HK-2 (cell line): ENCODE measurements at regions not wholly inside any gene's neighbourhood (a gene's known extent, or its start where the extent isn't known, plus 50 kb on each side); places are given as distances from the start of the nearest gene placed in this dataset.
"Not testable (repeated sequence)": the region's sequence is repeated elsewhere in the genome, so short reads cannot be mapped to it uniquely, and the experiment has no call there.

Experiments
- DNase-seq: peaks from one replicate; pipeline ENCODE4 v3.0.0-alpha.2; 2018; ENCODE audit not compliant: unreplicated experiment

DNA sequence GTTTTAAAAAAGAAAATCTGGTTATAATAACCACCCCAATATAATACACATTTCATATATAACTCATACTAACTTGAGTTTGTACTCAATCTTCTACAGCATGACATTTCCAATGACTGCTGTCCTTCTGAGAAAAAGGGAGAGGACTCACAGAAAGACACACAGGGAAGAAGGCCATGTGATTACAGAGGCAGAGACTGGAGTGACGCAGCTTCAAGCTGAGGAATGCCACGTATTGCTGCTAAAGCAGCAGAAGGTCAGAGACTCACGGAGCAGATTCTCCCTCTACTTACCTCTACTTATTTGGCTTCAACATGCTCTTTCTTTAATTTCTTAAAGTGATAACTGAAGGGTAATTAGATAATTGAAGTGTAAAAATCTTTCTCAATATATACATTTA is 753.5 kb upstream of the PKDCC start:
- no peak for DNase-seq

DNA sequence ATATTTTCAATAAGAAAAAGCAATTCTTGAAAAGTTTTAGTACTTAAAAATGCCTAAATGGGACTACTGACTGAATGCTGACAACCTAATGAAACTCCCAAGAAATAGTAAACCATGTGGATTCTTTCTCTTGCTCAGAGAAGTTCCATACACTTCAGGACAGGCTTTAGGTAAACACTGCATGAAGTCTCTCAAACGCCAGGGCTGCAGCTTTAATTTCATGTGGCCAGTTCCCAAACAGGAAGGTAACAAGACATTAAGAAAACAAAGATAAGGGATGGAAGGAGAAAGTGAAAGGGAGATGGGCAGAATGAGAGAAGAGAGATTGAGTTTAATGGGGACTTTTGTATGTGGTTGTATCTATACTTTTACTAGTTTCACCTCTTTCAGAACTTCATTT is 734.7 kb upstream of the PKDCC start:
- no peak for DNase-seq

DNA sequence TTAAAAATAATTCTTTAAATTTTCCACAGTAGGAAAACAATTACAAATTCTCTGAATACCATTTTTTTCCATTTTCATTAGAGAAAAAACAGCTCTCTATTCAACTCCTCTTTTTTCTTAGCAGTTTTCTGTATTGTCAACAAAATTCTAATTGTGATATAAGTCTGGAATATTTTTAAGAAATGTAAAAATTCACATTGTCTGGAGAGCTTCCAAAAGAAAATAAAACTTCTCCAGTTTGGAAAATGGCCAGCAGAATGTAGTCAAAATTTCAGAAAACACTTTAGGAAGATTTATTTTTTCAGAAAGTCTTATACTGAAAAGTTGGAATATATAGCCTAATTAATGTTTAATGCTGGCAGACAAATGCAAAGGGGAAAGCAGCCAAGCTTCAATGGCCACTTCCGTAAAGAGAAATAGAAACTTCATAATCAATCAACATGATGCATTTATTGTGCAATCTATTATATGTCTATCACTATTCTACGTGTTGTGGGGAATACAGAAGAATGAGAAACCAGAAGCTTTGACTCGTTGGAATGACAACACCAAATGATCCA is 733.2 kb upstream of the PKDCC start:
- no peak for DNase-seq

DNA sequence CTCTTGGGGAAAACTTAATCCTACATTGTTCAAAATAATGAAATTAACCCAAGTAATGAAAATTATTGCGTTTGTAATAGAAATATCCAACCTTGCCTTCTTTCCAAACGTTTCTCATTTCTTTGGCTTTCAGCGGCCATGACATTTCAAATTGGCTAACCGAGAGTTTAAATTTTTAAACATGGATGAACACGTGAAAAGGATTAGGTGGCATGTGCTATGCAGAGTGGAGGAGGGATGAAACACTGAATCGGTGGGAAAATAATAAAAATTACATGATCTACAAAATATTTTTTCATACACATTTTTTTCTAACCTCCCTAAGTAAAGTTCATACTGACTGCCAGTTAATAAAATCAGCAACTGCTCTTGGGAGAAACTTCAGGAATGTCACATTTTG is 728.4 kb upstream of the PKDCC start:
- no peak for DNase-seq

DNA sequence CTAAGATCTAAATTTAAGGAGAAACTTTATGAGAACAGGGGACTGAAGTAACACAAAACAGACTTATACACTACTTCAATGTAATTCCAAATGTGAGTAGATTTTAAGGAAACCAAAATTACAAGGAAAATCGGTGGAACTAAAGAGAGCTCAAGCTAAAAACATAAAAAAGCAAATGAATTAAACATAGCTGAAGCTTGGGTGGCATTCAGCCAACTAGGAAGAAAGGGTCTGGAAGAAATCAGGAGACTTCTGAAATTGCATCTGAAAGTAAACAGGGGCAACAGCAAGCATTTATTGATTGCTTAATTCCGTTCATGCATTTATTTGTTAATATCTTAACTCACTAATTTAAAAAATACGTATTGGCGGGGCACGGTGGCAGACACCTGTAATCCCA is 727.3 kb upstream of the PKDCC start:
- no peak for DNase-seq

DNA sequence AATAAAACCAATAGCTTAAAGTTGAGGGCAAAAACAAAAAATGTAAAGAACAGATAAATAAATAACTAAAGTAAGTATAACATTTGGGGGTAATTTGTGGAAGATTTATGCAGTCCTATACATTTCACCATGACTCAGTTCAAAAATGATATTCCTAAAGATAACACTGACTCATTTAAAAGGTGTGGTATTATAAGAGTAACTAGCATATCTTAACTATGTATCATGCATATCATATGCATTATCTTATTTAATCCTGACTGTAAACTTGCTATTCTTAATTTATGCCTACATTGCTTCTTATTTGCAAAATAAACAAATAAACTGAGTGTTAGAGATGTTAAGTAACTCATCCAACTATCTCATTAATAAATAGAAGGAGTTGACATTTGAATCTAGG is 726.5 kb upstream of the PKDCC start:
- no peak for DNase-seq

DNA sequence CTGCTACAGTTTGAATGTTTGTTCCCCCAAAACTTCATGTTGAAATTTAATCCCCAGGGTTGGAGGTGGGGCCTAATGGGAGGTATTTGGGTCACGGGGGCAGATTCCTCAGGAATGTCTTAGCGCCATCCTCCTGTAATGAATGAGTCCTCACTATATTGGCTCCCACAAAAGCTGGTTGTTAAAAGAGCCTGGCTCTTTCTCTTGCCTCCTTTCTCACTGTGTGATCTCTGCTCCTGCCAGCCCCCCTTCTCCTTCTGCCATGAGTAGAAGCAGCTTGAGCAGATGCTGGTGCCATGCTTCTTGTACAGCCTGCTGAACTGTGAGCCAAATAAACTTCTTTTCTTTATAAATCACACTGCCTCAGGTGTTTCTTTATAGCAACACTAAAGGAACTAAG is 721.0 kb upstream of the PKDCC start:
- no peak for DNase-seq

DNA sequence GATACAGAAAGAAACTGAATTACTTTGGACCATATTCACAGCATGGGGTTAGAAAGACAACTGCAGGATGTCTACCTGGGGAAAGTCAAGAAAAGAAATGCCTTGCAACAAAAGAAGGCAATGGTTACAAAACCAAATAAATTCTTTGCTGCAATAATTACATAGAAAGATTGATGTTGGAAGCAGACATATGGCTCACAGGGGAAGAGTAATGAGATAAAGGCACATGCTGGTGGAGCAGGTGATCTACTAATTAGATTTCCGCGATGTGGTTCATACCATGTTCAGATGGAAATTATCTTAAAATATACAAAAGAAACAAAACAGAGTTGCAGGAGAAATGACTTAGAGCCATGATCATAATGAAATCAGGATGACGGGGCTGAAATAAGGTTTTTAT is 718.8 kb upstream of the PKDCC start:
- DNase-seq: no peak

DNA sequence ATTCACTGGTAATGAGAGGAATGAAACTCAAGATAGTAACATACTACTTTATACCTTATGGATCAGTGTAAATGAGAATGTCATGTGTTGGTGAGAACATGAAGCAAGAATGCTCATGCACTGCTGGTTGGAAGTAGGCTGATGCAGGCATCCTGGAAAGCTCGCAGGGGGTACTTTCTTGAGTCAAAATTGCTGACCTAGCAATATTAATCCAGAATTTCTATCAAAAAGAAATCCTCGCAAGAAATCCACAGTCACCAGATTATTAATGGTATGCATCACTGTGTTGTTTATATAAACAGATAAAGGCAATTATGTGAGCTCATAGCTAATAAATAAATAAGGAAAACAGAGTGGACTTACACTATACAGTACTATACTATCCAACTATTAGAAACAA is 713.7 kb upstream of the PKDCC start:
- no peak for DNase-seq

DNA sequence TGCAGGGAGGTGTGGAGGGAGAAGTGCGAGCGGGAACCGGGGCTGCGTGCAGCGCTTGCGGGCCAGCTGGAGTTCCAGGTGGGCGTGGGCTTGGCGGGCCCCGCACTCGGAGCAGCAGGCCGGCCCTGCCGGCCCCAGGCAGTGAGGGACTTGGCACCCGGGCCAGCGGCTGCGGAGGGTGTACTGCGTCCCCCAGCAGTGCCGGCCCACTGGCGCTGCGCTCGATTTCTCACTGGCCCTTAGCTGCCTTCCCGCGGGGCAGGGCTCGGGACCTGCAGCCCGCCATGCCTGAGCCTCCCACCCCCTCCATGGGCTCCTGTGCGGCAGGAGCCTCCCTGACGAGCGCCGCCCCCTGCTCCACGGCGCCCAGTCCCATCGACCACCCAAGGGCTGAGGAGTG is 712.2 kb upstream of the PKDCC start:
- not testable (repeated sequence) for DNase-seq

DNA sequence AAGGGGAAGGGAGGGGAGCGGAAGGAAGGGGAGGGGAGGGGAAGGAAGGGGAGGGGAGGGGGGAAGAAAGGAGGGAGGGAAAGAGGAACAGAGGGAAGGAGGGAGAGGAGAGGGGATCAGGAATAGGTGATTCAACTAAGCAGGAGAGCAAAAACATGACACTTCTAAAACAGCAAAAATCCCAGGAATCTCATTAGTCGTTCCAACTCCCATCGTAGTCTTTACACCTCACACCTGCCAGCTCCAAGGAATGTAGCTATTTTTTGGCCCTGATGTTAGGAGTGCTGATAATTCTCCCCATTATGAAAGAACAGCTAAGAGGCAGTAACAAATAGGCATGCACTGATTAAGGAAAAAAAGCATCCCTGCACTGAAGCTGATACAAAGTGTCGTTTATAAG is 709.9 kb upstream of the PKDCC start:
- DNase-seq: no peak

DNA sequence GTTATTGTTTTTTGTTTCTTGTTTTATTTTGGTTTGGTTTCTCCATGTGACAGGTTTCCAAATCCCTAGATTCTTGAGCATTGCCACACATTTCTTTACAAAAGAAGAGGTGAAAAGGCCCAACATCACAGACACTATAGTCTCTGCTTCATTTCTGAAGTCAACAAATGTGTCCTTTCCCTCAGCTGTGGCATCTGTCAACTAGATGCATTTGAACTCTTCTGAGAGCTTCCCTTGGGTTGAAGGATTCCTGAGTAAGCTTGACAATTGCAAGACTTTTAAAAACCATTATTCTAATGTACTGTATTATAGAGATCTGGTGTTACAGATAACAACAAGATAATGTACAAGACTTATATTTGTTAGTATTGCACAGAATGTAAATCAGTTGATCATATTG is 703.3 kb upstream of the PKDCC start:
- DNase-seq: no peak

DNA sequence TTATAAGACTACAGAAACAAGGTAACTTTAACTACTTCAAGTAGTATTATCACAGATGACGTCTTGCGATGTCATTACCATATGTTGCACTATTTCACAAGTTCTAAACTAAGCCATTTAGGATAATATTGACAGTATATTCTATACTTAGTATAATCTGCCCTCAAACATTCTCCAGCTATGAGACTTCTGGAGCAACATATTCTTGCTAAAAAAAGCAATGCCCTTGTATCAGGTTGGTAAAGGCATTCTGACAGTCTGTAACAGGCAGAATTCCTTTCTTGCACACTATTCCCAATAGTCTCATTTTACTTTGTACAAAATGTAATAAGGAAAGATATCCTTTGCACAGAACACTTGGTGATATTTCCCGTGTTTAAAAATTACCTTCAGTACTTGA is 694.8 kb upstream of the PKDCC start:
- no peak for DNase-seq

DNA sequence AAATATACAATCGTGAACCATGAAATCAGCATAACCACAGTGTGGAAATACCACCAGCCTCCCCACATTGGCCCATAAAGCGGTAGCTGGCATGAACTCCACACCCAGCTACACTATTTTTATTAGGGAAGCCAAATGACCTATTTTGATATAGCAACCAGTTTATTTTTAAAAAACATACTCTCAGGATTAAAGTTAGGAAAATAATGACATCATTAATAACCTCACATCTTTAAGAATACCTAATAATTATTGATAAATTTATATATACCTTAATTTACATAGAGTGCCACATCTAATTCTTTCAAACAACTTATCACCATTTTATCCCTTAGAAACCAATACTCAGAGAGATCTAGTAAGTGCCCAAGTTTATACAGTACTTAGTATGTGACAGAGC is 692.0 kb upstream of the PKDCC start:
- DNase-seq: no peak

DNA sequence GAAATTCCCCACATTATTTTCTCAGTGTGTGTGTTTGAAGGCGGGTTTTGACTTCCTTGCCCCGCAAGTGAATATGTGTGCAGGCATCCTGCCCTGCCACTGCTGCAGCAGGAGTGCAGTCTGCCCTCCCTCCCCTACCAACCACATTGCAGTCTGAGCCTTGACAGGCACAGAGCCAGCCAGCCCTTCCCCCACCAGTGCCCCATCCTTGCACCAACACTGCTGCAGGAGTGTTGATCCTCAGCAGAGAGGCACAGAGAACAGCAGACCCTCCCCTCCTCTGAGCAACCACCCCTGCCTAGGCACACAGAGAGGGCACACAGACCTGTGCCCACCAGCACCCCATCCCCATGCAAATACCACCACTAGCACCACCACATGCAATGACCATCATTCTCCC is 683.0 kb upstream of the PKDCC start:
- no peak for DNase-seq

DNA sequence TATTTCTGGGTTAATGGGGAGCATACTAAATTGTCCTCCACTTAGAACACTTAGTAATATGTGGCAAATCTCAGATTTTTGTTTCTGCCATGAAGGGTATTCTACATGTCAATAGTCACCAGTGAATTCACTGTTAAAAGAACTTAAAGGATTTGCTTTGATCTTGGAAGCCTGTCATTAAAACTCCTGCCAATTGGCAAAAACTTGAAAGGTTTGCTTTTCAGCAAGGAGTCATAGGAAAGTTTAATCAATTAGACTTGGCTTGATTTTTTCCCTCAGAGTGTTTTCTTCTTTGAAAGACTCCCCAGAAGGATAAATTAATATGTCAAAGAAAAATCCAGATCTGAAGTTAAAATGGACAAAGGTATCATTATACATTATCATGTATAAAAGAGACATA is 671.9 kb upstream of the PKDCC start:
- no peak for DNase-seq

DNA sequence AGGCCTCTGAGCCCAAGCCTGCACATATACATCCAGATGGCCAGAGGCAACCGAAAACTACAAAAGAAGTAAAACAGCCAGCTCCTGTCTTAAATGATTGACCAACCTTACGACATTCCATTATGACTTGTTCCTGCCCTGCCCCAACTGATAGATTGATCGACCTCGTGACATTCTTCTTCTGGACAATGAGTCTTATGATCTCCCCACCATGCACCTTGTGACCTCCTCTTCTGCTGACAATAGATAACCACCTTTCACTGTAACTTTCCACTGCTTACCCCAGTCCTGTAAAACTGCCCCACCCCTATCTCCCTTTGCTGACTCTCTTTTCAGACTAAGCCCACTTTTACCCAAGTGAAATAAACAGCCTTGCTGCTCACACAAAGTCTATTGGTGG is 670.0 kb upstream of the PKDCC start:
- DNase-seq: no peak

DNA sequence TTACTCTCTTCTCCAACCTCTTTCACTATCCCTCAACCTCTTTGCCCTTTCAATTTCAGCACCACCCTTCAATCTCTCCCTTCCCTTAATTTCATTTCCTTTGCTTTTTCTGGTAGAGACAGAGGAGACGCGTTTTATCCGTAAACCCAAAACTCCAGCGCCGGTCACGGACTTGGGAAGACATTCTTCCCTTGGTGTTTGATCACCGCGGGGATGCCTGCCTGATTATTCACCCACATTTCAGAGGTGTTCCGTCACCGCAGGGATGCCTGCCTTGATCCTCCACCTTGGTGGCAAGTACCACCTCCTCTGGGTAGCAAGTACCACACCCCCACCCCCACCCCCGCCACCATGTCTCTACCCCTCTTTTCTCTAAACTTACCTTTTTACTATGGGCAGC is 669.4 kb upstream of the PKDCC start:
- no peak for DNase-seq

DNA sequence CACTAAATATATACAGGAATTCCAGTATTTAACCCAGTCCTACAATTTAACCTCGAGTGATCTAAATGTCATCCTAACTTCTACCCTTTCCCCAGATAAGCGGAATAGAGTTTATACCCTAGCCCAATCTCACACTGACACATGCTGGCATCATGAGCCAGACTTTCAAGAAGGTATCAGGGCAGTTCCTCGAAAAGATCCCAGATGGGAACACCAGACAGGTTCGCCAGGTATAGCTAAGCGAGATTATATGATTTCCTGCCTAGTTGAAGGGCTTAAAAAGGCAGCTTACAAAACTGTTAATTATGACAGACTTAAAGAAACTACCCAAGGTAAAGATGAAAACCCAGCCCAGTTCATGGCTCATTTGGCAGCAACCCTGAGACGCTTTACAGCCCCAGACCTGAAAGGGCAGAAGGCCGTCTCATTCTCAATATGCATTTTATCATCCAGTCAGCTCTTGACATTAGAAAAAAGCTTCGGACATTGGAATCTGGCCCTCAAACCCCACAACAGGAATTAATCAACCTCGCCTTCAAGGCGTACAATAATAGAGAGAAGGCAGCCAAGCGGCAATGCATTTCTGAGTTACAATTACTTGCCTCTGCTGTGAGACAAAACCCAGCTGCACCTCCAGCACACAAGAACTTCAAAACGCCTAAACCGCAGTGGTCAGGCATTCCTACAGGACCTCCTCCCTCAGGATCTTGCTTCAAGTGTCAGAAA is 668.2 kb upstream of the PKDCC start:
- DNase-seq: no peak

DNA sequence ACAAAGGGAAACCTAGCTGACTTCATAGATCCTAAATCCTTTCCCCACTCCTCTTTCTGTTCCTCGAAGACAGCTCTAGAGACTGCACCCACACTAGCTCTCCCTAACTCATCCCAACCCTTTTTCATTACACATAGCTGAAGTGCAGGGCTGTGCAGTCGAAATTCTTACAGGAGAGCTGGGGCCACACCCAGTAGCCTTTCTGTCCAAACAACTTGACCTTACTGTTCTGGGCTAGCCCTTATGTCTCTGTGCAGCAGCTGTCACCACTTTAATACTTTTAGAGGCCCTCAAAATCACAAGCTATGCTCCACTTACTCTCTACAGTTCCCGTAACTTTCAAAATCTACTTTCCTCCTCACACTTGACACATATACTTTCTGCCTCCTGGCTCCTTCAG is 666.1 kb upstream of the PKDCC start:
- DNase-seq: no peak

DNA sequence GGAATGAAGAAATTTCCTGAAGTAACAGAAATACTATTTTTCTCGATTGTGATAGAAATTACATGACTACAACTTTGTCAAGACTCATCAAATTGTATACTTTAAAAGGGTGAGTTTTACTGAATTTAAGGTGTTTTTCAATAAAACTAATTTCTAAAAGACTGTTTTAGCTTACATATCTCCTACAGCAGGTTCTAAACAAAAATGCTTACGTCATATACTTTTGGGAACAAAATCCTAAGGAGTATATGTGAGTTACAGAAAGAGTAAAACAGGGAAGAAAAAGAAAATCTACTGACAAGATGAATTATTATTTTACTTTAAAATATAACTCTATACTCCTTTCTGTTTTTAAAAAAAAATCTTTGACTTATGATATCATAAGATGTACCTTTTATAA is 660.3 kb upstream of the PKDCC start:
- no peak for DNase-seq

DNA sequence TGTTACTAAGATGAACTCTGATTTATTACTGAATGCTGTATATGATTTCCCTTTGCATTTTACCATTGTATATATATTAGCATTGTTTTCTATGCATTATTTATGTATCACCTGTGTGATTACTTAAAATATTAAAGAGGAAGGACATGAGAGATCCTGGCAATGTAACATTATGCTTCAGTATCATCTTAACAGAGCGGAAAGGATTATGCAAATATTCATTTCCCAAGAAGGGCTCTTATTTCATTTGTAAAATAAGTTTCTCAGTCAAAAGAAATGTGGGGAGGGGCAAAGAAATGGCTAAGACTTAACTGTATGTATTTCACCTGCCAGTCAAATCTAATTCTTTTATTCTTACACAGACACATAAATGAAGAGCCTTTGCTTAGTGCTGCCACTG is 654.2 kb upstream of the PKDCC start:
- DNase-seq: no peak

DNA sequence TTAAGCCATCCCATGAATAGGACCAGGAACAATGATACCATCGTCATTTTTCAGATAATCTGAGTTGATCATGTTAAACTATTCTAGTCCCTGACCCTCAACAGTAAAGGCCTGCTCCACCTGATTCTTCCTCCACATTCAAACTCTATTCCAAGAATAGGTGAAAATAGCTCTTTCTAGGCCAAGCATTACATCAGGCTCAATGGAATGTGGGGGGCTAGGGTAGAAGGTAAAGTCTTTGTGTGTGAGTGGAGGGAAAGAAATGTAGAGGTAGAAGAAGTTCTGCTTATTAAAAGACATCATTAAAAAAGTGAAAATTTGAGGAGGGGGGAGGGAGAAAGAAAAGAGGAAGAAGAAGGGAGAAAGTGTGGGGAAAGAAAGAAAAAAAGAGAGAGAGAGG is 653.3 kb upstream of the PKDCC start:
- no peak for DNase-seq

DNA sequence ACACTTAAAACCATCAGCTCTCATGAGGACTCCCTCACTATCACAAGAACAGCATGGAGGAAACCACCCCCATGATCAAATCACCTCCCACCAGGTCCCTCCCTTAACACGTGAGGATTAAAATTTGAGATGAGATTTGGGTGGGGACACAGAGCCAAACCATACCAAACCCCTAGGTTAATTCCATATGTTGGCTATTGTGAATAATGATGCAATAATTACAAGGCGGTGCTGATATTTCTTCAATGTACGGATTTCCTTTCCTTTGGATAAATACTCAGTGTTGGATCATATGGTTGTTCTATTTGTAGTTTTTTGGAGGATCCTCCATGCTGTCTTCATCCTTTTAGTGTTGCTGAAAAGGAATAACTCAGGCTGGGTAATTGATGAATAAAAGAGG is 652.1 kb upstream of the PKDCC start:
- no peak for DNase-seq
